HG03469 (cell line): ENCODE measurements at regions not wholly inside any gene's neighbourhood (a gene's known extent, or its start where the extent isn't known, plus 50 kb on each side); places are given as distances from the start of the nearest gene placed in this dataset.

ENCODE experiments used
- ATAC-seq: cut with Tn5 transposase; IDR thresholded peaks from one replicate; pipeline ENCODE4 v1.9.1; 2021; ENCODE audit warnings: mild to moderate bottlenecking, moderate library complexity, moderate number of reproducible peaks; ENCODE audit not compliant: unreplicated experiment

DNA sequence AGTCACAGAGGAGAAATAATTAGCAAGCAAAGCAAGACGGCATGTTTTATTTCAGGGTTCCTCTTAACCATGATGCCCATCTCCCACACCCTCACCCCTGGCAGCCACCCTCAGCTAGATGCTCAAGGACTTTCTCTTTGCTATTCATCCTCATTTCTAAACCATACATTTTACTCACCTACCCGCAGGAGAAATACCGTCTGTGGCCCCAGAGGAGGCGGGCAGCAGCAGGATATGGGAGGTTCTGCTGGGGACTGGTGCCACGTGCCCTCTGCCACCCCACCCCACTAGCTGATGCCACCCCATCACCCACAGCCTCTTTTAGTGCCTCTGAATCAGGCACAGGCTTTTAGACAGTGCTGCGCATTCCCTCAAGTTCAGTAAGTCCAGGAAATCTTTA is 168.7 kb upstream of the ITGB1 start:
- no peak for ATAC-seq

DNA sequence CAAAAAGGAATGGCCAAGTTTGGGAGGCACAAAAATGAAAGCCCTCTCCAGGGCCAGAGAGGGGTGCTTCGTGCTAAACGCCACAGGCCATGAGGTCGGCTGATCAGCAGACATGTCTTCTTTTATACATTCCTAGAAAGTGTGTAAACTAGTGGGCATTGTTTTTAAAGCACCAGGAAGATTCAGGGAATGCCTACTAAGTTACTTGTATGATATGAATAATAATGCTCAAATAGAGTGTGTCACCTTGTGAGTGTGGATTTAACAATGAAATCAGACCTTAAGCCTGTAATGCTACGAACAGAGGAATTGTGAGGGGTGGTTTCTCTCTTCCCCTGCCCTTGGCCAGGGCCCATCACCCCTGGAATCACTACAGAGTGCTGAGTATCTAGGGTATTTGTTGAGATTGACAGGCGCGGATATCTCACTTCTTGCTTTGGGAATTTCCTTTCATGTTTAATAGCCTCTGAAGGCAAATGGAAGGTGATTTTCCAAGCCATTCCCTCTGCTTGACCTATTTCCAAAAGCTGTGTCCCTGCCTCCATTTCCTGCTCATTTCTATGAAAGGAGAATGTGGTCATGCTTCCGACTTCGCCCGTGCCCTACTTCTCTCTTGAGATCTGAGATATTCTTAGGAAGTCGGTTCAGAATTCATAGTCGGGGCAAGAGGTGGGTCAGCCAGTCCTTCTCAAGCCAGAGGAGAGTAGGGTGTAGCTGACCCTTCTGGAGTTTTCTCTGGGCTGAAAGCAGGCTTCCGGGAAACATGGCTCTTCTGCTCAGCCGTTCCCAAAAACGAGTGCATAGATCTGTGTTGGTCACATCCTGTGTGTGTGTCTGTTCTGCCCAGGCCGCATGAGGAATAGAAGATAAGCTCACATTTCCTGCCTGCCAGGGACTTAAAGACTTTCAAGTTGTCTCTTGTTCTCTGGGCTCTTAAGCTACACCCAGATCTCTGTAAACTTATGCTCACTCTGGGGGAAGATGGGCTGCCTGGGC is 167.8 kb upstream of the ITGB1 start:
- ATAC-seq: no peak

DNA sequence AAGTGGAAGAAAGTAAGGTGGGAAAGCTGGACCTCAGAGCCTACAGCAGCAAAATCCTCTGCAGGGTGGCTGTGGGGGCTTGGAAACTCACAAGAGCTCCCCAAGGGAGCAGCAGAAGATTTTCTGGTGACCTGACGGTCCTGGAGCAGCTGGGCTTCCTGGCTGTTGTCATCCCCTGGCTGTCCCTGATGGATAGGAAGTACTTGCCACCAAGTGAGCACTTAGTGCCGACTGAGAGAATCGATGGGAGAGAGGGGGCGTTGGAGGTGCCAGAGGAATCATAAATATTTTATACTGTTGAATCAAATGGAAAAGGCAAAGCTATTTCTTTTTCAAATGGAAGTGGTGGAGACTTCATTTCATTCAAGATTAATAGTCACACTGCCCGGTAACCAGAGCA is 167.1 kb upstream of the ITGB1 start:
- ATAC-seq: no peak

DNA sequence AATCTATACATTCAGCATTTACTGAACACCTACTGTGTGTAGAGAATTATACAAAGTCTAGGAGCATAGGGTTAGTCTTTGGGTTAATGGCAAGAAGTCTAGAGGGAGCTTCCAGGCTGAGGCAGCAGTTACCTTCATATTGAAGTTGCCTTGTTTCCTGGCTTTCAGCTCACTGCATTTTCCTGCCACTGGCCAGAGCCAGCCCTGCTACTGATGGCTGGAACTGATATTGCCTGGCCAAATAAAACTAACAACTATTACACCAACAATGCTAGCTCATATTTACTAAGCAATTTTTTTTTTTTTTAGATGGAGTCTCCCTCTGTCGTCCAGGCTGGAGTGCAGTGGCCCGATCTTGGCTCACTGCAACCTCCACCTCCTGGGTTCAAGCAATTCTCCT is 165.7 kb upstream of the ITGB1 start:
- ATAC-seq: no peak

DNA sequence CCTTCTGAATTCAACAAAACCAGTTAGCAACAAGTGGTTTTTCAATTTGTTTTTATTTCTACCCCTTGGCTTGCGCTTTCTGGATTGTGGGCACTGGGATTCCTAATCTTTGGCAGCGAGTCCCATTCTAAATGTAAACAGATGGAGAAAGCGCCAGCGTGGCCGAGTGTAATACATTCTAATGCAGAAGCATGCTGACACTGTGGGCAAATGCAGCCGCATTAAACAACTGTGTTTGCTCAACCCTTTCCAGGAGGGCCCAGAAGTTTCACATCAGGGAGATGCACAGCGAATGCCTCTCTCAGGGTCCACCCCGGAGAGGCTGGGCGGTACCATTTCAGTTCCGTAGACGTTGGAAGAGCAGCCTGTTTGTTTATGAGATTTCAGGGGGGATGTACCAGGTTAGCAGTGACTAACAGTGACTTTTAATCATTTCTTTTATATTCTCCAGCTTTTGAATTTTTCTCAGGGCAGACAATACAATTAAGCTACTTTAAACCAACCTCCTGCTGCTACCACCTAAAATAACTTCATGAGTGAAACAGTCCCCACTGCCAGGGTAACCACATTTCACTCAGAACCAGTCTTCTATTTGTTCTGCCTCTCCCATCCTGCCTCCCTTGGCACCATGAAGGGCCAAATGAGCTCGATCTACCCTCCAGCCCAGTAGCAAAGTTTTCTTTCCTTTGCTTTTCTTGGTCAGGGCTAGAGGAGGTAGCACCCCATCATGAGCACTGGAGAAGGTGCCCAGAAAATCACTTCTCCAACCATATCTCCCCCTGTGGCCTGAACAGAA is 164.2 kb upstream of the ITGB1 start:
- no peak for ATAC-seq

DNA sequence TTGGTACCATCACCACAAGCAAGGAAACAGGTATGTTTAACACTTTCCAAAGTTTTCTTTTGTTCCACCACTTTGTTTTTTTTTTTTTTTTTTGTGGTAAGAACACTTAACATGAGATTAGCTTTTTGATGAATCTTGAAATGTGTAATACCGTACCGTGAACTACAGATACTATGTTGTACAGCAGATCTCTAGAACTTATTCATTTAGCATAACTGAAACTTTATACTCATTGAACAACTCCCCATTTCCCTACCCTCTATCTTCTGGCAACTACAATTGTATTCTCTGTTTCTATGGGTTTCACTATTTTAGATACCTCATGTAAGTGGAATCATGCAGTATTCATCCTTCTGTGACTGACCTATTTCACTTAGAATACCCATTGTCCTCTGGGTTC is 162.7 kb upstream of the ITGB1 start:
- ATAC-seq: peak; percentile 55

DNA sequence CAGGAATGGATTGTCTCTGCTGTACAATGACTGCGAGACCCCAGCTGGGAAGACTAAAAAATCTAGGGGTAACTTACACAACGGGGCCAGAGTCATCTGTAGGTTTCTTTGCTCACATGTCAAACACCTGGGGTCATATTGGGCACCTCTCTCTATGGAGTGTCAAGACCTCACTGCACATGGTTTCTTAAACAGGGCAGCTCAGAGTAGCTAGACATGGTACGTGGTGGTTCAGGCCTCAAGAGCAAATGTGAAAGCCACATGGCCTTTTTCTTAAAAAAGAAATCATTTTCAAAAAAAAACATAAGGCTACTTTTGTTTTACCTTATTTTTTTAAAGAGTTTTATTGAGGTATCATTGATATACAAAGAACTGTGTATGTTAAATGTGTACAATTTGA is 162.2 kb upstream of the ITGB1 start:
- ATAC-seq: no peak

DNA sequence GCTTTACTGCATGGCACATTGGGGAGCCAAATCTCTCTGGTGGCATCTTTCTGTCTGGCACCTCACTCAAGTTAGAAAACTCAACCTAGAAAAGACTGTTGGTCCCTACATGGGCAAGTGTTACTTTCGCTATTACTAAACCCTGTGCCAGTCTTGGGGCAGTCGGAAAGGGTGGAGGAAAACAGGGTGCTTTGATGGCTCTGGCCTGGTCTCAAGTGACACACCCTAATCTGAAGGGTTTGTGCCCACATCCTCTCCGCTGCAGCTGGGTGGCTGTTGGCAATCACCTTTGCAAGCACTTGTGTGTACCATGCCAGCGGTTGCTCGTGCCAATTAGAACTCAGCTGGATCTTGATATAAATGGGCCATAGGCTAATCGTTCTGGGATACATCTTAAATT is 159.8 kb upstream of the ITGB1 start:
- no peak for ATAC-seq

DNA sequence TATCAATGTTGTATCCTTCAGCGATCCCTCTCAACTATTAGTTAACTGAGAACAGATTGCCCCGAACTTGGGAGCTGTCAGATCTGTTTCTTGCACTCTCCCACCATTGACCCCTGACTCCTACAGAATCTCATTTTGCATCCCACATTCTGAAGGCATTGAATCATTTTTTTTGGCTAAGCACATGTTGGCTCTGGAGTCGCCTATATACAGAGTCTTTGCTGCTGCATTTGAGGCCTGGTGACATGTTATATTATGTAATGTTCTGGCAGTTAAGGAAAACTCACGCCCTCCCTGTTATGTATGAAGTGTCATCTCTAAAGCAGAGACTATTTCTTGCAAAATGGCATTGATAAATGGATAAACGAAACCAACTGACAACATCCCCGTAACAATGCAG is 159.2 kb upstream of the ITGB1 start:
- no peak for ATAC-seq

DNA sequence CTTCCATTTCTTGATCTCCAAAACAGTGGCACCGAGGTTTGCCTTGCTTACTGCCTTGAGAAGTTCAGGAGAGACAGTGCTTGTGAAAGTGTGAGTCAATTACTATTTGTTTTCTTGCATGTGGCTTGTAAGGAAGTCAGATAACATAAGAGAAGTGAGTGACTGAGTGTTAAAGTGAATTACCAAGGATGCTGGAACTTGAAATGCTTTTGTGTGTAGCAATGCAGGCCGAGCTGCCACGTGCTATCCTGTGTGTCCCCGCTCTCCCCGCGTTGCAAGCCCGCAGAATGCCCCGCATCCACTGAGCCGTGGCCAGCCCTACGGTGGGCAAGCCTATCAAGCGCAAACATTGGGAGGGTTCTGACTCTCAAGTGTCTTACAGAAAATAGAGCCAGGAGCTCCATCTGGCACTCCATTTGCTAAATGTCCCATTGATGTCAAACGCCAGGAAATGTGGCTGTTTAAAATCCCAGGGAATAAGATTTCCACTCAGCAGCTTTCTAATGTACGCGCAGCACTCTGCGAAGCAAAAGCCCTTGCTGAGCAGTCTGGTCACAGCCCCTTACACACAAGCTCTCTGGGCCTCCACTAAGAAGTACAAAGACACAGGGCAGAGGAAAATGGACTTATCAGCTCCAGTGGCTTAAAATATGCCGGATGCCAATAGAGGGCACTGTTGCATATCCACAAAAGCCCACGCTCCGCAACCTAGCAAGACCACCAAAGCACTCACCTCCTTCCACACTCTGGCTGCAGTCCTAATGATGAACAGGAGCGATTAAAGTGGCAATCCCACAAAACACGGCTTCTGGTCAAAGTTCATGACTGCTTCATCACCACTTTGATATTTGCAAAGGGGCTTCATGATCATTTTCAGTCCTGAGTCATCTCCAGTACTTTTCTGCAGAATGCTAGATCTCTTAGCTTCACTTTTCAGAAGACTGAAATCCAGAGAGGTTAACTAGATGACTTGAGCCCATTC is 158.0 kb upstream of the ITGB1 start:
- no peak for ATAC-seq

DNA sequence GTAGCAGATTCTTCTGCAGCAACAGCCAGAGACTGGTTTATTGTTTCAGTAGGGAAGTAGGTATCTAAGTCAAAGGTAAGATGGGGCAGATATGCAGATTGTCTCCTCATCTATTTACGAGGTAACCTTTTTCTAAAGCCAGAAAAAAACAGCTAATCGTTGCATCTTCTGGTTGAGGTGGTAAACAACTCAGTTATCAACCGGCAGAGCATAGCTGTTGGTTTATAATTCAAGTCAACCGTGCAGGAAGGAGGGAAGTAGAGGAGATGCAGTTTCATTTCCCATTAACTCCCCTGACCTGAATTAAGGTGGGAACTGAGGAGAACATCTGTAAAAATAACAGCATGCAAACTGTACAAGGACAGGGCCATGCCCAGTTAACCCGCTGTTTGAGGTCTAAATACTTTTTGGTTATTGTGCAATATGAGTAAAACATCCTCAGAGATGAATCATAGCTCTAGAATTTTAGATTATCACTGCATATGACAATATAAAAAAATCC is 156.5 kb upstream of the ITGB1 start:
- ATAC-seq: no peak

DNA sequence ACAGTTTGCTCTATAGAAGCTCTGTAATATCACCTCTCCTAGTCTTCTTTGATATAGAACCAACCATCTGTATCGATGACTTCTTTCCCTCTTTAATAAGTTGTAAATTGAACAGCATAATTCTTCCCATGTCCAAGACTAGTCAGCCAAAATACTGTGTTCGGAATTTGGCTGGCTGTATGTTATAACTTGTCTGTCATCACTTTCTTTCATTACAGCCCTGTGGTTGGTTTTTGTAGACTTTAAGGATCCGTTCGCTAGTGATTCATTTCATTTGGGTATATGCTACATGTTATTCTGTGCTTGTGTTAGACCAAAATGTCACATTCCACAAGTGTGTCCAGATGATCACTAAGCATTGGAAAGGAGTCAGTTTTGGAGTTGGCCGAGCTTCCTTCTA is 155.4 kb upstream of the ITGB1 start:
- no peak for ATAC-seq

DNA sequence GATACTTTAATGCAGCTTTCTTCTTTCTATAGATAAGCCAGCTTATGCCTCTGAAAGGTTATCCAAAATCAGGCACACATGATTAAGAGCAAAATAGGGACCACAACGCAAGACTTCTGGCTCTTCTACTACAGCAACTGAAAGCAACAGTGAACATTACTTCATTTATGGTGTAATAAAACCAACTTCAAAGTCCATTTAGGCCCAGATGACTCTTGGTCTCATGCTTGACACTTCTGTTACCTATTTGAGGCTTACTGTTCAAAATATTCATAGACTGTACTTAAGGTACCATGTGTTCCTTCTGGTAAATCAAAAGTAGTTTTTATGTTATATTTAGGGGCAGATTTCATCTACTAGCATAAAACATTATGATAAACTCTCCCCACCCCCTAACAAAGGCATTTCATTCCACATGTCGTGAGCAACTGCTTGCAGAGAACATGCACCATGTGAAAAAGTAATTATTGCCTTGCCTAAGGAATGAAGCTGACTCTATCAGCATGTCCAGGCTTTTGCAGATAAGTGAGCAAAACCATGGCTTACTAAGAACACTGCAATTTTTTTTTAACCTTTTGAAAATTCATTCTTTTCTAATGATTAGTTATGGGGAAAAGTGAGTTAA is 154.9 kb upstream of the ITGB1 start:
- ATAC-seq: no peak

DNA sequence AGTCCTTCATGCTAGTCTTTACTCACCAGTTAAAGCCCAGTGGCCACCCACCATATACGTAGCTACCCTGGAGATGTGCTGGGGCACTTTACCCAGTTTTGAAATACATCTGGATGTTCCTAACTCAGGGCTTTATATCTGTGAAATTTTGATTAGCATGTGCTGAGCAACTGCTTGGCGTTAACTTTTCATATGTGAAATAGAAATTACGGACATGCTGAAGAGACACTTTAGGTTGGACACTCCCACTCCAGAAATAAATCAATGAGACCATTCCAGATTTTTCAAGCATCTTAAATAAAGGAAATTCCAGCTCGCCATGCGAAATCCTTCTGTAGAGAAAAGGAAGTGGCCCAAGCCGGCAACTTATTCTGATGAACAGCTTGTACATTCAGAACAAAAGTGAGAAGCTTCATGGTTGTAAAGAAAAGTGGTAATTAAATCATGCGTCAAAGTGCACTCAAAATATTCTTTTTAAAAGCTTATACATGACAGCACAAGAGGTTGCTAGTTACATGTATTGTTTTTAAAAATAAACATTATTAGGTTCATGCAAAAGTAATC is 153.5 kb upstream of the ITGB1 start:
- no peak for ATAC-seq

DNA sequence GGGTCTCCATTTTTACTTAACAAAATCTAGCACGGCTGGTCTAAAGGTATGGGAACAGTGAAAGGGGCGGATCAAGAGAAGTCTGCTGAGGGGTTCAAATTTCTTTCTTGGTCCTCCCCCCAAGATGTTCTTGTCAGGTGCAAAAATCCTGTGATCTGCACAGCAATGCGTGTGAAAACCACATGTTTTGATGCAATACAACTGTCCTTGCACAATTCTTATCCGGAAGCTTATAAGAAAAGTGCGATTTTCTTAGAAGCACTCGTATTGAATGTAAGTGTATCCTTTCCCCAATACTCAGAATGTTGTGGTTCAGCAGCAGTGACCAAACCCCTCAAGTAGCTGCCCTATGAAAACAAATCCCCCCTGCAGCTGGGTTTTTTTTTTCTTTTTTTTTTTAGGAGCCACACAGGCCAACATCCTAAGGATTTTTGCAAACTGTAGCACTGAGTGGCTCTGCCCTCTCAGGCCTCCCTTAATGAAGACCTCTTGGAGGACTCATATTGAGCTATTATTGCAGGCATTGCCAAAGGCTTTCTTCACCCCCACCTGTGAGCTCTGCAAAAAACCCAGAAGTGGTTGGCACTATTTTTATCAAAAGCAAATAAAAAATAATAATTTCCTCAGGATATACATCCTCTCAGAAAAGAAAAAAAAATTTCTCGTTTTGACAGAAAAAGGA is 151.9 kb upstream of the ITGB1 start:
- no peak for ATAC-seq

DNA sequence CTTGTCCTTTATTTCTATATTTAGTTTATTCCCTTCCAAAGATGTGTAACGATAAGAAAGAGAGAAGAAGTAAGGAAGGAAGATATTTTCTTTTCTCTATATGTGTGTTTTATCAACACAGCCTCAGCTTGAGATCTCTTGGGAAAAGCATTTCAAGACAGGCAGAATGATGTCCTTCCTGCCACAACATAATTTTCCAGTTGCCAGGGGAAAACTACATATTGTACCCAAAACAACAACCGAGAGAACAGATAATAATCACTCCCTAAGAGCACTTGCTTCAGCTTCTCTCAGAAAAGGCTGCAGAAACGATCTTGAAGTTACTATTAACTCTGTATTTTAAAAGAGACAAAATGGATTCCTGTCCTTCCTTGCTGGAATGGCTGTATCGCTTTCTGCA is 151.4 kb upstream of the ITGB1 start:
- no peak for ATAC-seq

DNA sequence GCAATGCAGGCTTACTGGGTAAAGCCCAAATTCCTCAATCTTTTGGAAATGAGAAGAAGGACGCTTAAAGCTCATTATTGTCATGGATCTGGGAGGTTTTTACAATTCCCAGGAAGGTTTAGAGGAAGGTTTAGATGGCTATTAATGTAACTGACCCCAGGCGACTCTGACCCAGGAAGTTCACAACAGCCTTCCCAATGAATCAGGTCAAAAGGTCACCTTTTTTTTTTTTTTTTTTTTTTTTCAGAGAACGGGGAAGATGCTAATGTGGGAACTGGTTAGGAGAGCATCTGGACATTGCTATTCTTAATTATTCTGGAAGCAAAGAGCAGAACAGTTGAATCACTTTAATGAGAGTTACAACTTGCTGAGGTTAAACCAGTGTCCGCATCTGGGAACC is 149.9 kb upstream of the ITGB1 start:
- no peak for ATAC-seq

DNA sequence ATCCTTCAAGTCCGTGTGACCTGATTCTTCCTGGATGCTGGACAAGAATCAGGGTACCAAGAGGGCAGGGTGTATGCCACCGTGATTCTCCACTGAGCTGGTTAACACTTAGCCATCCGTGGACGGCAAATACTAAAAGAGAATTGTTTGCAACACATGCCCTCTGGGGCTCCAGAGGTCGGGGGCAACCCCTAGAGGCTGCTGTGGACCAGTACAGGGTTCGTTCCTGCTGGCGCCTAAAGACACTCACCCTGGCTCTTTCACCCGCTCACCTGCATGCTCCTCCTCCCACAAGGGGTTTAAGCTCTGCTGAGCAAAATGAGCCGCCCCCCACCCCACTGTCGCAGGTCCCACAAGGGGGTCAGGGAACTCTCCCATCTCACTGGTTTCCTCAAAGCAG is 148.7 kb upstream of the ITGB1 start:
- no peak for ATAC-seq

DNA sequence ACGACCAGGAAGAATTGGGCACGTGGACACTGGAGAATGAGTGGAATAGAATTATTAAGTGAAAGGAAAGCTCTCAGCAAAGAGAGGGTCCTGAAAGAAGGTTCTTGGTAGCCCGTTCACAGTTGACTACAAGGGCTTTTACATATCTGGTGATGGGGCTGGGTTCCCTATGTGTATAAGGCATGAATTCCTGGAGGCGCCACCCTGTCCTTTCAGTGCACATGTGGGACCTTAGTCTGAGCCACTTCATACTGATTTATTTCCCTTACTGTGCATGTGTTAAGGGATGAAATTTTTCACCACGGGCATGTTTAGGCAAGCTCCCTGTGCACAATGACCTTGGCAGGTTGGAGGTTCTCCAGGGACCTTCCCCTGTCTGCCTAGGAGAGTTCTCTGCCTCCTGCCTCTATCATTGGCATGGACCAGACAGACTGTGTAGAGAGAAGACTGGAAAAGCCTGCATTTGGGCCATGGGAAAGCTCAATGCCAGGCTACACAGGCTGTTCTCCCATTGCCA is 145.9 kb upstream of the ITGB1 start:
- ATAC-seq: no peak
